ENCODE measurements at regions not wholly inside any gene's neighbourhood (a gene's known extent, or its start where the extent isn't known, plus 50 kb on each side); places are given as distances from the start of the nearest gene placed in this dataset.
A peak's percentile ranks its signal among the peaks of the same experiment; 100 is the strongest.

DNA sequence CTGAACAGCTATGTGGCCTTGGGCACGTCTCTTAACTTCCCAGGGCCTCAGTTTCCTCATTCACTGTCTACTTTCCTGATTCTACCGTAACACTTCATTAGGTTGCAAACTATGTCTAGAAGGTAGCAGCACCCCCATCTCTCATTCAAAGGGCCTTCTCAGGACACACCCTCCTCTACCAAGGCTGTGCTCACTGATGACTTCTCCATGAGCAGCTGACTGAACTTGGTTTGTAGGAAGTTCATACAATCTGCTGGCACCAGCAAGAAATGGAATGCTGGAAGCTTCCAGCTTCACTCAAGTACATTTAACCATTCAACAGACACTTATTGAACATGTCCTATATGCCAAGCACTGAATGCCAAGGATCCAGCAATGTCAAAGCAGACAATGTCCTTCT lies 250.8 kb upstream of the CTAGE1 start:
- H3K36me3 ChIP-seq (ENCODE audit: insufficient read depth, low read length), result no peaks in the 10 kb centered on the region
- H3K27me3 ChIP-seq (ENCODE audit: insufficient read depth, low read length), result no peaks in the 10 kb centered on the region
- H3K27ac ChIP-seq (ENCODE audit: low read depth, low read length), result peak overlapping the region; percentile 90
- H3K79me2 ChIP-seq (ENCODE audit: control insufficient read depth, insufficient read depth, low read length, unreplicated experiment), result no peaks in the 10 kb centered on the region
- H3K4me3 ChIP-seq (ENCODE audit: low read depth, low read length), result peak overlapping the region; percentile 41; the same call in 1 of the 2 replicates
- no peak overlapping the region for H2AFZ ChIP-seq (ENCODE audit: low read length, unreplicated experiment)
- peaks cover 43% of the 10 kb centered on the region for H3K4me1 ChIP-seq (ENCODE audit: control insufficient read depth, insufficient read depth, low read length, unreplicated experiment)

DNA sequence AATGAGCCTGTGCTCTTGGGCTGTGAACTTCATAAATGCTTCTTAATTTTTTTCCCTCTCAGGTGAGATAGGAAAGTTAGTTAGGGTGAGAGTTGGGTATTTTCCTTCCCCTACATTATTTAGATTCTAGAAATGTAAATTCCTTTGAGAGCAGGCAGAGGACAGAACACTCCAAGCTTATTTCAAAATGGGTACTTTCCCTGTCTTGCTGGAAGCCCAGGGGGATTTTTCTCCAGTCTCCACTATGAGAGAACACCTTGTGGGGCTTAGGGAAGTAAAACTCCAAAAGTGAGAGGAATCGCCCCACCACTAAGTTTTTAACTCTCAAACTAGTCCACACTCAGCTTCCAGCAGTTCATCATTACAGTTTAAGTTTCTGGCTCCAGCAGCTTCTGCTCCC lies 253.2 kb upstream of the CTAGE1 start:
- Histone ChIP-seq H3K27ac (ENCODE audit: low read depth, low read length) (peak overlapping the region; percentile 55), H2AFZ (ENCODE audit: low read length, unreplicated experiment) (peak overlapping the region; percentile 91), H3K36me3 (ENCODE audit: insufficient read depth, low read length) (no peaks in the 10 kb centered on the region), H3K4me3 (ENCODE audit: low read depth, low read length) (no peak overlapping the region; the same call in 1 of the 2 replicates), H3K79me2 (ENCODE audit: control insufficient read depth, insufficient read depth, low read length, unreplicated experiment) (no peaks in the 10 kb centered on the region), H3K27me3 (ENCODE audit: insufficient read depth, low read length) (no peaks in the 10 kb centered on the region), H3K4me1 (ENCODE audit: control insufficient read depth, insufficient read depth, low read length, unreplicated experiment) (peaks cover 56% of the 10 kb centered on the region)

DNA sequence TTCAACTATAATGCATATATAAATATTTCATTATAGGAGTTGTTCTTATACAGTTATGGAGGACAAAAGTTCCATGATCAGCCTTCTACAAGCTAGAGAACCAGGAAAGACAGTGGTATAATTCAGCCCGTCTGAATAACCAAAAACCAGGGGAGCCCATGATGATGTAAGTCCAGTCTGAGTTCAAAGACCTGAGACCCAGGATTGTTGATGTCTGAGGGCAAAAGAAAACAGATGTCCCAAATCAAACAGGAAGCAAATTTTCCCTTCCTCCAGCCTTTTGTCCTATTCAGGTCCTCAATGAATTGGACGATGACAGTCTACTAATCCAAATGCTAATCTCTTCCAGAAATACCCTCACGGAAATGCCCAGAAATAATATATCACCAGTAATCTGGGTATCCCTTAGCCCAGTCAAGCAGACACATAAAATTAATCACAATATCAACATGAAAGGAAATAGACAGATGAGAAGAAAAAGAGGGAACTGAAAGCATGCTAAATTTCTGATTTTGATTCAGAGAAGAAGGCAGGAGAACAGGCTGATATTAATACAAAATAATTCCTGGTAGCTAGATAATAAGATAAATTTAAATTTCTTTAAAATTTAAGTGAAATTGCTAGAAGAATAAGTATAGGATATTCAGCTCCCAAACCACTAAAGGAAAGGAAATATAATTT lies 255.6 kb upstream of the CTAGE1 start:
- Histone ChIP-seq H3K27ac (ENCODE audit: low read depth, low read length) (peak overlapping the region; percentile 76), H3K79me2 (ENCODE audit: control insufficient read depth, insufficient read depth, low read length, unreplicated experiment) (no peaks in the 10 kb centered on the region), H3K4me3 (ENCODE audit: low read depth, low read length) (no peak overlapping the region), H3K4me1 (ENCODE audit: control insufficient read depth, insufficient read depth, low read length, unreplicated experiment) (peaks cover 52% of the 10 kb centered on the region), H3K27me3 (ENCODE audit: insufficient read depth, low read length) (no peaks in the 10 kb centered on the region), H3K36me3 (ENCODE audit: insufficient read depth, low read length) (no peaks in the 10 kb centered on the region), H2AFZ (ENCODE audit: low read length, unreplicated experiment) (no peak overlapping the region)

DNA sequence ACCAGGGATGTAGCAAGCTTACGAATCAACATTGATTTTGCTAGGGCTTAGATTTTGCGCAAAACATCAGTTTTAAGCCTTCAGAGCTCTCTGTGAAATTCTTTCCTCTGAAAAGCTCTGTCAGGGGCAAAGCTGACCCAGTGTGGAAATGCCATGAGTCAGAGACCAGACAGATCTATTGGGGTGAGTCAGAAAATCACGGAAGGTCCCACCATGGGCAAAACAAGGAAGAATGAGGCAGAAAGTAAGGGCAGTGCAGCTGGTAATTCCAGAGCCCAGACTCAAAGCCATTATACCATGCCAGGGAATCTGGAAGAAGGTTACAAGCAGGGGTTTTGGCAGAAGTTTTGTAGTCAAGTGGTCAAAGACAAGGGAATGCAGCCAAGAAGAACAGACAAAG lies 256.6 kb upstream of the CTAGE1 start:
- Histone ChIP-seq H3K27me3 (ENCODE audit: insufficient read depth, low read length) (no peaks in the 10 kb centered on the region), H3K36me3 (ENCODE audit: insufficient read depth, low read length) (no peaks in the 10 kb centered on the region), H3K79me2 (ENCODE audit: control insufficient read depth, insufficient read depth, low read length, unreplicated experiment) (no peaks in the 10 kb centered on the region), H2AFZ (ENCODE audit: low read length, unreplicated experiment) (peak overlapping the region; percentile 39), H3K4me3 (ENCODE audit: low read depth, low read length) (peak overlapping the region; percentile 24; the same call in 1 of the 2 replicates), H3K4me1 (ENCODE audit: control insufficient read depth, insufficient read depth, low read length, unreplicated experiment) (peaks cover 44% of the 10 kb centered on the region), H3K27ac (ENCODE audit: low read depth, low read length) (peak overlapping the region; percentile 76)

DNA sequence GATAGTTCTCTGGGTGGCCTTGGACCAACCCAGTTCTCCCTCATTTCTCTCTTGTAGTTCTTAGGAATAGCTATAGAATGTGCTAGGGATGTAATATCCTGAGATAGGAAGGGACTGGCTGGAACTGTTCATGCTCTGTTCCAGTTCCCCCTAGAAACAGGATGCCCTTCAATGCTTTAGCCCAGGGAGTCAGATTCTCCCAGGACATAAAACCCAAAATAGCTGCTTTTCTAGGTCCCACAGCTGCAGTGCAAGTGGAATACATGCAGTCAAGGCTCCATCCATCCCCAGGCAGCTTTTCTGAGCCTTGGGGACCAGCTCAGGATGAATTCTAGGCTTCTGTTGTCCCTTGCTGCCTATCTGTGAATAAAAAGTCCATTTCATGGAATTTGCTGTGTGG lies 257.3 kb upstream of the CTAGE1 start:
- H3K27ac ChIP-seq (ENCODE audit: low read depth, low read length), result peak overlapping the region; percentile 76
- no peaks in the 10 kb centered on the region for H3K79me2 ChIP-seq (ENCODE audit: control insufficient read depth, insufficient read depth, low read length, unreplicated experiment)
- peaks cover 44% of the 10 kb centered on the region for H3K4me1 ChIP-seq (ENCODE audit: control insufficient read depth, insufficient read depth, low read length, unreplicated experiment)
- peak overlapping the region; percentile 0 for H2AFZ ChIP-seq (ENCODE audit: low read length, unreplicated experiment)
- H3K27me3 ChIP-seq (ENCODE audit: insufficient read depth, low read length), result no peaks in the 10 kb centered on the region
- no peak overlapping the region for H3K4me3 ChIP-seq (ENCODE audit: low read depth, low read length)
- H3K36me3 ChIP-seq (ENCODE audit: insufficient read depth, low read length), result no peaks in the 10 kb centered on the region

DNA sequence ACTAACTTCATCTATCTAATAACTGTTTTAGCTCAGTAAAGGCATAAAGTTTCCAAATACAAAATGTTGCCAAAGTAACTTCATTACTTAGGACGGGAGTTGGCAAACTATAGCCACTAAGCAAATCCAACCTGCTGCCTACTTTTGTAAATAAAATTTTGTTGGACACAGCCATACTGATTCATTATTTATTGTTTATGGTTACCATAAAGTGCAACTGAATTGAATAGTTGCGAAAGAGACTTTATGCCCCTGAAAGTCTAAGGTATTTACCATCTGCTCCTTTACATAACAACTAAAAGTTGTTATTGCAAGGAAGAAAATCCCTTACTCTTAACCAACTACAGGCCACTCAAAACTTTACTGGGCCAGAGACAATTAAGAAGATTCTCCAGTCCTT lies 256.7 kb upstream of the RBBP8 start:
- H3K79me2 ChIP-seq (ENCODE audit: control insufficient read depth, insufficient read depth, low read length, unreplicated experiment), result no peaks in the 10 kb centered on the region
- H2AFZ ChIP-seq (ENCODE audit: low read length, unreplicated experiment), result no peak overlapping the region
- H3K27ac ChIP-seq (ENCODE audit: low read depth, low read length), result peak overlapping the region; percentile 35; the same call in 1 of the 2 replicates

DNA sequence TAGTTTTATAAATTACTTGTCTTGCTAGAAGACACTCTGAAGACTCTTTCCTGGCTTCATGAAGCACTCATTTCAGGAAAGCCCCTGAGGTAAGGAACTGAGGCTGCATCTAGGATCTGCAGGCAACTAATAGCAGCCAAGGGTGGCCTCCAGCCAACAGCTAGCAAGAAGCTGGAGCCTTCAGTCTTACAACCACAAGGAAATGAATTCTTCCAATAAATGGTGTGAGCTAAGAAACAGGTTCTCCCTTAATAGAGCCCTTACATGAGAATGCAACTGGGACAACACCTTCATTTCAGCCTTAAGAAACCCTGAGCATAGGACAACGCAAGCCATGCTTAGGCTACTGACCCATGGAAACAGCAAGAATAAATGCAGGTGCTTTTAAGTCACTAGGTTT lies 254.6 kb upstream of the RBBP8 start:
- Histone ChIP-seq H3K4me3 (ENCODE audit: low read depth, low read length) (no peak overlapping the region), H3K27ac (ENCODE audit: low read depth, low read length) (no peak overlapping the region), H3K4me1 (ENCODE audit: control insufficient read depth, insufficient read depth, low read length, unreplicated experiment) (peaks cover 34% of the 10 kb centered on the region), H3K36me3 (ENCODE audit: insufficient read depth, low read length) (no peaks in the 10 kb centered on the region), H2AFZ (ENCODE audit: low read length, unreplicated experiment) (no peak overlapping the region), H3K79me2 (ENCODE audit: control insufficient read depth, insufficient read depth, low read length, unreplicated experiment) (no peaks in the 10 kb centered on the region), H3K27me3 (ENCODE audit: insufficient read depth, low read length) (no peaks in the 10 kb centered on the region)

More for the DNA sequence above, 256.7 kb upstream of the RBBP8 start:
- H3K36me3 ChIP-seq (ENCODE audit: insufficient read depth, low read length), result no peaks in the 10 kb centered on the region
- H3K27me3 ChIP-seq (ENCODE audit: insufficient read depth, low read length), result no peaks in the 10 kb centered on the region
- H3K4me1 ChIP-seq (ENCODE audit: control insufficient read depth, insufficient read depth, low read length, unreplicated experiment), result peaks cover 32% of the 10 kb centered on the region
- H3K4me3 ChIP-seq (ENCODE audit: low read depth, low read length), result no peak overlapping the region

DNA sequence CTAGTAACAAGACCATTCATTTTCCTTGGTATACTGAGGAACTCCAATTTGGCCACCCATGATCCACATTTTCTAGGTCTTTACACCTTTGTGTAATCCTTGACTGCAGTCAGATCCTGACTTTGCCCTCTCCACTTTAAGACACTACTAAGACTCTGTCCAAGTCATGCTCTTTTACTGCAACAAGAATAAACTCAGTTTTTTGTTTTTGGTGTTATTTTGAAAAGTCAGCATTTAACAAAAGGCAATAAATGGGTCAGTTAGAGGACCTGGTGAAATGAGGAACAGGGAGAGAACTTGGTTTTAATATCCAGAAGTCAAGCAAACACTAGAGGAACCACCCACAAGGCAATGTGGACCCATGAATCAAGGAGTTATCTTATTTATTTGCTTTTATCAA lies 252.2 kb upstream of the RBBP8 start:
- H3K27ac ChIP-seq (ENCODE audit: low read depth, low read length), result no peak overlapping the region
- no peak overlapping the region for H3K4me3 ChIP-seq (ENCODE audit: low read depth, low read length)
- H2AFZ ChIP-seq (ENCODE audit: low read length, unreplicated experiment), result no peak overlapping the region
- no peaks in the 10 kb centered on the region for H3K79me2 ChIP-seq (ENCODE audit: control insufficient read depth, insufficient read depth, low read length, unreplicated experiment)
- H3K36me3 ChIP-seq (ENCODE audit: insufficient read depth, low read length), result no peaks in the 10 kb centered on the region
- peaks cover 21% of the 10 kb centered on the region for H3K4me1 ChIP-seq (ENCODE audit: control insufficient read depth, insufficient read depth, low read length, unreplicated experiment)
- no peaks in the 10 kb centered on the region for H3K27me3 ChIP-seq (ENCODE audit: insufficient read depth, low read length)

DNA sequence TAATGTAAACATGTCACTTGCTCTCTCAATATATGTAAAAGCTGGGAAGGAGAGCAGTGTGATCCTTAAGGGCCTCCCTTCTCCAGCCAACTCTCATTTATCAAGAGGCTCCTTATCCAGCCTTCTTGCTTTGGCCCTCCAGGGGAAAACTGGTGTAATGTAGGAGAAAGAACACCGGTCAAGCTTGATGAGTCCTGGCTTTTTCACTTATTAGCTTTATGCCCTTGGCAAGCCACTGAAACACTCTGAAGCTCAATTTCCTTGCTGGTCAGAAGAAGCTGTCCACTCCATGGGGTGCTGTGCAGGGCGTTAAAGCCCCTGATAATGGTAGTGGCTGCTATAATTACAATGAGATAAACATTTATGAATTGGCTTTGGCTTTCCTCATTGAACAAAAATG lies 251.2 kb upstream of the RBBP8 start:
- Histone ChIP-seq H3K27me3 (ENCODE audit: insufficient read depth, low read length) (no peaks in the 10 kb centered on the region), H3K79me2 (ENCODE audit: control insufficient read depth, insufficient read depth, low read length, unreplicated experiment) (no peaks in the 10 kb centered on the region), H3K36me3 (ENCODE audit: insufficient read depth, low read length) (no peaks in the 10 kb centered on the region), H3K4me1 (ENCODE audit: control insufficient read depth, insufficient read depth, low read length, unreplicated experiment) (peaks cover 12% of the 10 kb centered on the region), H2AFZ (ENCODE audit: low read length, unreplicated experiment) (no peak overlapping the region), H3K4me3 (ENCODE audit: low read depth, low read length) (no peak overlapping the region), H3K27ac (ENCODE audit: low read depth, low read length) (no peak overlapping the region)

DNA sequence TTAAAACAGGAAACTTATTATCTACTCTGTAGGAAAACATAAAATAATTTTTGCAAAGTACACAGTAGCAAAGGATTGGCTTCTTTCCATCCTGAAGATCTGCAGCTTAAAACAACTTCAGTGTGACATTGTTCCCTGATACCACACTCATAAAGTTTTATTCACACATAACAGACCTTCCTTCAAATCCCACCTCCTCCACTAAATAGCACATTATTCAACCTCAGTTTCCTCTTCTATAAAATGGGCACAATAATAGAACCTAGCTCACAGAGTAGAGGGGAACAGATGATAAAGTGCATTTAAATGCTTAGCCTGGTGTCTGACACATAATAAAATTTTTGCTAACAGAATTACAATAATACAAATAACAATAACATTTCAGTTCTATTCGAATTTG lies 250.4 kb upstream of the RBBP8 start:
- Histone ChIP-seq H3K27me3 (ENCODE audit: insufficient read depth, low read length) (no peaks in the 10 kb centered on the region), H3K4me3 (ENCODE audit: low read depth, low read length) (peak overlapping the region; percentile 48; the same call in 1 of the 2 replicates), H3K27ac (ENCODE audit: low read depth, low read length) (no peak overlapping the region), H3K79me2 (ENCODE audit: control insufficient read depth, insufficient read depth, low read length, unreplicated experiment) (no peaks in the 10 kb centered on the region), H3K36me3 (ENCODE audit: insufficient read depth, low read length) (no peaks in the 10 kb centered on the region), H2AFZ (ENCODE audit: low read length, unreplicated experiment) (no peak overlapping the region), H3K4me1 (ENCODE audit: control insufficient read depth, insufficient read depth, low read length, unreplicated experiment) (peaks cover 12% of the 10 kb centered on the region)

DNA sequence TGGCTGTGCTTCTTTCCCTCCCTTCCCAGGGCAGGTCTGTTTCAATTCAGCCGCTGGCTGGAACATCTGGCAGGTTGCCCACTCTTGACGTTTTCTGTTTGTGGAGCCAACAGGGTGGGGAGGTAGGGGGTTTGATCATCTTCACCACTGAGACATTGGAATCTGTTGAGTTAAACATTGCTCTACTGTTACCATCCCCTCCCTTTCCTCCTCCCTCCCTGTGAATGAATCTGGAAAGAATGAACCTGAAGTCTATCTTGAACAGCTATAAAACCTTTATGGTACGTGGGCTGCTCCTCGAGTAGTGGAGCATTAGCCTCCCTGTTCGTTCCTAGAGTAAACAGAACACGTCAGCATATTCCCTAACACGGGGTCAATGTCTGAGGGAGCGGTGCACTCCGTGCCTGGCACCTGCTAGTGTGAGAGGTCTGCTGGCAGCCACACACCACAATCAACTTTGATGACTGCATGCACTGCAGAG lies 249.9 kb upstream of the RBBP8 start:
- 0 out of 2 replicates have a peak overlapping the region, but pooled peaks have one; percentile 4 for H3K27ac ChIP-seq (ENCODE audit: low read depth, low read length)
- H3K4me1 ChIP-seq (ENCODE audit: control insufficient read depth, insufficient read depth, low read length, unreplicated experiment), result peaks cover 12% of the 10 kb centered on the region
- H3K36me3 ChIP-seq (ENCODE audit: insufficient read depth, low read length), result no peaks in the 10 kb centered on the region
- no peaks in the 10 kb centered on the region for H3K27me3 ChIP-seq (ENCODE audit: insufficient read depth, low read length)
- H3K79me2 ChIP-seq (ENCODE audit: control insufficient read depth, insufficient read depth, low read length, unreplicated experiment), result no peaks in the 10 kb centered on the region
- peak overlapping the region; percentile 48; the same call in 1 of the 2 replicates for H3K4me3 ChIP-seq (ENCODE audit: low read depth, low read length)
- peak overlapping the region; percentile 41 for H2AFZ ChIP-seq (ENCODE audit: low read length, unreplicated experiment)

Data from ACC112 (cell line).